HG03135 (cell line): ENCODE measurements at regions not wholly inside any gene's neighbourhood (a gene's known extent, or its start where the extent isn't known, plus 50 kb on each side); places are given as distances from the start of the nearest gene placed in this dataset.

Experiments used
- ATAC-seq: cut with Tn5 transposase; IDR thresholded peaks from one replicate; pipeline ENCODE4 v1.9.1; 2021; ENCODE audit warnings: mild to moderate bottlenecking, moderate library complexity; ENCODE audit not compliant: unreplicated experiment

GRCh38 chr1:175866776-175867175 lies 123.4 kb upstream of the TNR start:
- ATAC-seq: no peak

GRCh38 chr1:175865041-175865766 lies 121.8 kb upstream of the TNR start:
- no peak for ATAC-seq

GRCh38 chr1:175864625-175865024 lies 121.2 kb upstream of the TNR start:
- ATAC-seq: no peak

- no peak for ATAC-seq
Measured at GRCh38 chr1:175864183-175864582, 120.8 kb upstream of the TNR start.

GRCh38 chr1:175863299-175864050 lies 120.1 kb upstream of the TNR start:
- no peak for ATAC-seq

GRCh38 chr1:175862408-175862807 lies 119.0 kb upstream of the TNR start:
- ATAC-seq: no peak

- ATAC-seq: no peak
Measured at GRCh38 chr1:175861626-175862367, 118.4 kb upstream of the TNR start.

- no peak for ATAC-seq
Measured at GRCh38 chr1:175857756-175858155, 114.4 kb upstream of the TNR start.

GRCh38 chr1:175853681-175854080 lies 110.3 kb upstream of the TNR start:
- ATAC-seq: no peak

- no peak for ATAC-seq
Measured at GRCh38 chr1:175851749-175852148, 108.4 kb upstream of the TNR start.

GRCh38 chr1:175848329-175848728 lies 104.9 kb upstream of the TNR start:
- ATAC-seq: no peak

- ATAC-seq: no peak
Measured at GRCh38 chr1:175845985-175846384, 102.6 kb upstream of the TNR start.

GRCh38 chr1:175845338-175845737 lies 101.9 kb upstream of the TNR start:
- ATAC-seq: no peak

GRCh38 chr1:175844877-175845276 lies 101.5 kb upstream of the TNR start:
- no peak for ATAC-seq

GRCh38 chr1:175842550-175842949 lies 99.2 kb upstream of the TNR start:
- no peak for ATAC-seq

- ATAC-seq: no peak
Measured at GRCh38 chr1:175841738-175842187, 98.4 kb upstream of the TNR start.

- no peak for ATAC-seq
Measured at GRCh38 chr1:175840787-175841186, 97.4 kb upstream of the TNR start.

GRCh38 chr1:175839779-175840669 lies 96.6 kb upstream of the TNR start:
- ATAC-seq: no peak

- no peak for ATAC-seq
Measured at GRCh38 chr1:175834597-175834996, 91.2 kb upstream of the TNR start.

- no peak for ATAC-seq
Measured at GRCh38 chr1:175833951-175834350, 90.6 kb upstream of the TNR start.

- no peak for ATAC-seq
Measured at GRCh38 chr1:175833502-175833901, 90.1 kb upstream of the TNR start.
